ENCODE measurements at regions not wholly inside any gene's neighbourhood (a gene's known extent, or its start where the extent isn't known, plus 50 kb on each side); places are given as distances from the start of the nearest gene placed in this dataset.

DNA sequence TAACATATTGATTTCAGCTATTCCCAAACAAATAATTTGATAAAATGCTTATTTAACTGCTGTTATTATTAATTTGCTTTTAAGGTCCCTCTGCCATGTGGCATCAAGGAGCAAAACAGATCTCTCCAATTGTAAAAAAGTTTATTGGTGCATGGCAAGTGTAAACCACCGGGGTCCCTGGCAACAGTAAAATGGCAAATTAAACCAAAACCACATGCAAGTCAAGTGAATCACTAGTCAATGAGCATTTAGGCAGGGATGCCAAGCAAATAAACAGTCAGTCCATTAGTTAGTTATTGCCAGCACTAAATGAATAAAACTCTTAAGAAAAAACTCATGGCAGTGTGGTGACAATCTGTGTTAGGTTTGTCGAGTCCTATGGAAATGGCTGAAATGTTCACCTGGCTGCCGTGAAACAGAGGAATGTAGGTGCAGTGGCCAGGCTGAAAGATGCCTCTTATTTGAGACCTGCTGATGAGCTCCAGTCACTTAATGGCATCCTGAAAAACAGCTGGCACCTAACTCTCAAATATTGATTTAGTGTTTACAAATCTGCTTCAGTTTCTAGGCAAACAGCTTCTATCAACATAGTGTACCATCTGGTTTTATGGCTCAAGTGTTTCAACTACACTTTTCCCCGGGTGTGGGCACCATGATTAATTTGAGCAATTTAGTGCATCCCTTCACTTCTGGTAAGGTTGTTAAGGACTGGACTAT, 296.5 kb upstream of the ITGA1 start:
- DNase-seq (ENCODE audit: low read depth in 4 of 4, low spot score in 2 of 4), result no peak

DNA sequence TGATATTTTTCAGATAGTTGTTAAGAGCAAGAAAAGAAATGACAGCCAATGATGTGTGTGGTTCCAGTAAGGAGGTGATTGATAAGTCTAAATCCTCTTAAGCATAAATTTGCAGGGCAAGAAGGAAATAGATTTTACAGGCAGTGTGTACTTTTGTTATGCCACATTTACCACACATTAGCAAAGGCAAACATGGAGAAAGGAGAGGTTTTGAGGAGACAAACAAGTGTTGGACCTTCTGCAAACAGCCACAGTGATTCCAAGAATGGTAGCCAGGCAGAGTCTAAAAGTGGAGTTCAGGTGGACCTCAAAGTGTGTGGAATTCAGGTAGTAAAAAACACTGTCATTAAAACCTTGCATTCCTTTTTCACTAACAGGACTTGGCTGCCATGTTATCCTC, 295.9 kb upstream of the ITGA1 start:
- DNase-seq (ENCODE audit: low read depth in 4 of 4, low spot score in 2 of 4), result no peak

DNA sequence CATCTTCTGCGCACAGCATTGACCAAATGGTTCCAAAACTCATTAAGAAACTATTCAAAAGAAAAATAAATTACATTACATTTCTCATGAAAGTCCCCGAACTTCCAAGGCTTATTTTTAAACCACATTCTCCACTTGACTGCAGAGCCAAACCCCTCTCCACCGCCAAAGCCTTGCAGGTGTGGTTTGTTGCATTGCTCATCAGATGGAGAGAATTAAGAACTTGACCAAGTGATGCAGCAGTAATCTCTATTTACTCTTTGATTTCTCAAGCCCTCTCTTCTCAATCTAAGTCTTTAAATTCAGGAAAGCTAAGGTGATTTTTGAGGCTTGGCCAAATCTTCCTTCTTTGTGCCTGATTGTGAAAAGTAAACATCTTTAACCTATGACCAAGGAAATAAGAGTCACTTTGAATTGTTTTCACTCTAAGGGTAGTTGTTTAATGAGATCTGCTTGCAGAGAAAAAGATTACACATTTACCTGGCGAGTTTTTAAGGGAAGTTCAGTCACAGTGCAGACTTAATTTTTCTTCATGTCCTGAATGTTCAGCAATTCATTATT, 290.5 kb upstream of the ITGA1 start:
- no peak for DNase-seq (ENCODE audit: low read depth in 4 of 4, low spot score in 2 of 4)

DNA sequence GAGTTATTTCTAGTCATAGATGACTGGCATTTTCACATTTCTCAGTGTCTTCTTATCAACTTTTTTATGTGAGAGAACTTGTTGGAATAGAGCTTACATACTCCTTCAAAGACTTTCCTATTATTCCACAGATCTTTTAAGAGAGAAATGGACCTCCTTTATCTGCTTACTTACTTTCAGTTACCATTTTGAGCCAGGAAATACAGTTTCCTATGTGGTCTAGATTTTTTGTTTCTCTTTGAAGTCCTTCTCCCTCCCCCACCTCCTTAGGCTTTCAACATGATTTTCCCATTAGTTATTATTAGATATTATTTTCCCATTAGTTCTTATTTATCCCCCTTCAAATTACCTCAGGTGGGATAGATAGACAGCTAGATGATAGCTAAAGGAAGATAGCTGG, 289.1 kb upstream of the ITGA1 start:
- no peak for DNase-seq (ENCODE audit: low read depth in 4 of 4, low spot score in 2 of 4)

DNA sequence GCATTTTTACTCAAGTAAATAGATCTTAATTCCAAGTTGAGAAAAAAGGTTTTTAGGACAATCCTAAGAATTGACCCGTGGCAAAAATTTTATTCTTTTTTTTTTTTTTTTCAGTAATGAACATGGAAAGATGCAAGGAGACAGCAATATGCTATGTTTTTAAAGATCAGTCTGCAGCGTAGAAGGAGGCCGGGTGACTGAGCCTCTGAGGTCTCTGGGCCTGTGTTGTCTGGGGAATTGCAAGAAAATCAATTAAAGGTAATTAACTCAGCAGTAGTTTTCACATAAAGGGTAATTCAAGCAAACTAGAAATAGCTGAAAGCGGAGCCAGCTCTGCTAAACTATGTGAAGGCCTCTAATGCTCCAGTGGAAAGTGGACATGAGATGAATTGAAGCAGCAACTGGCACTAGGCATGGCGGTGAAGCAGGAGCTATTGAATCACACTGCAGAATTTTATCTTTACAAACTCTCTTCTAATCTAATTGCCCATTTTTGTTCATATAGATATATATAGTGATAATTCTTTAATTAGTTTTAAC, 285.2 kb upstream of the ITGA1 start:
- no peak for DNase-seq (ENCODE audit: low read depth in 4 of 4, low spot score in 2 of 4)

DNA sequence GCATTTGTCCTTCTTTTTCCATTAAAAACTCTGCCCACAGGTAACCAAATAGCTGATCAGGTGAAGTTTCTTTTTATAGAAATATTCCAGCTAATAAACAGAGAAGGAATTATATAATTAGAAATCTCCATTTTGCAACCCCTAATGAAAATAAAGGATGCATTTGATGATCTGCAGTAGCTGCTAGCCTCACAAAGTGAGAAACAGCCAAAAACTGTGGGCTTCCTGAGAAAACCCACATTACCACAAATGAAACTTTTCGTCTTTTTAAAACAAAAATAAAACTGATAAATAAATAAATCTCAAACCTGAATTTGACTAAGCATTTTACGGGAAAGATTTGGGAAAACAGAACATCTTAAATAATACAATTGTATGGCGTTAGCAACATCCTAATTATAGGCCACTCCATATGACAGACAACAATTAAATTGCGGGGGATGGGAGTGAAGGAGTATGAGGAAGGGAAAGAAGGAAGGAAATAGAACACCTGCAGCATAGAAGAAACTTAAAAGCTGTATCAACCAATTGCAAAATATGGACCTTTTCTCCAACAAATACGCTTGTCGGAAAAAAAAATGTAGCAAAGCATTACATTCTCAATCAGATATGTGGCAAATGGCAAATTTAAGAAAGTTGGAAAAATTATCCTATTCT, 283.0 kb upstream of the ITGA1 start:
- DNase-seq (ENCODE audit: low read depth in 4 of 4, low spot score in 2 of 4), result no peak

DNA sequence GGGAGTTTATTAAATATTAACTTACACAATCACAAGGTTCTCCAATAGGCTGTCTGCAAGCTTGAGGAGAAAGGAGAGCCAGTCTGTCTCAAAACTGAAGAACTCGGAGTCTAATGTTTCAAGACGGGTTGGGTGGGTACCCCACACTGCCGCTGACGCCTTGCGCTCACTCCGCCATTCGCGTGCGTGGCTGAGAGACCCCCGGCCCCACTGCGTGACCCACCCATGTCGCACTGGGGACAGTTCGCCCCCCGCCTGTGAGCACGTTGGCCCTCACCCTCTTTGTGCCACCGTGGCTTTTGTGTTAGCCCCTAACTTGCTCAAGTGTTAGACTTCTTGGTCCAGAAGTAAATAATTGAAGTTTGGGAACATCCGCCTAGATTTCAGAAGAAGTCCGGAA, 270.0 kb upstream of the ITGA1 start:
- DNase-seq (ENCODE audit: low read depth in 4 of 4, low spot score in 2 of 4), result no peak

DNA sequence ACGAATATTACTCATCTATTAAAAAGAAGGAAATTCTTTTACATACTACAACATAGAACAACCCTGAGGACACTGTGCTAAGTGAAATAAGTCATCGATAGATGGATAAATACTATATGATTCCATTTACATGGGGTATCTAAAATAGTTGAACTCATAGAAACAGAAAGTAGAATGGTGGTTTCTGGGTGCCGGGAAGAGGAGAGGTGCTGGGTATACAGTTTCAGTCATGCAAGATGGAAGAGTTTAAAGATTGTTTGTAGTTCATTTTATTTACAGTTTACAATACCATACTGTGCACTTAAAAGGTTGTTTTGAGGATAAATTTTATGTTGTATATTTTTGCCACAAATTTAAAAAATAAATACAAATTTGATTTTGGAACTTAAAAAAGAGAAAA, 267.5 kb upstream of the ITGA1 start:
- DNase-seq (ENCODE audit: low read depth in 4 of 4, low spot score in 2 of 4), result no peak

DNA sequence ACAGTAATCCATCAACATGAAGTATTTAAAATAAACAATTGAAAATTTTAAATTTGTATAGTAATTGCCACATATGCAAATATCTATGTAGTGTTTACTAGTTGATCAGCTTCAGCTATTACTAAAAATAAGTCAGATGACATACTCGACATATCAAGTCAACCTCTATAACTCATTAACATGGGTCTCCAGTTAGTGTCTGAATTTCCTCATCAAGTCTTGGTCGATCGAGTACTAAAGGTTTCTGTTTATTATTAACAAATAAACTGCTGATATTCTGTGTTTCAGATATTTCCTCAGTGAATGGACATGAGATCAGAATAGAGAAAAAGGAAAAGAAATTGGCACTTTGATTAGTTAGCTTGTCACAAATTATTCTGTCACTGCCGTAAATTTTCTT, 266.5 kb upstream of the ITGA1 start:
- DNase-seq (ENCODE audit: low read depth in 4 of 4, low spot score in 2 of 4), result no peak

DNA sequence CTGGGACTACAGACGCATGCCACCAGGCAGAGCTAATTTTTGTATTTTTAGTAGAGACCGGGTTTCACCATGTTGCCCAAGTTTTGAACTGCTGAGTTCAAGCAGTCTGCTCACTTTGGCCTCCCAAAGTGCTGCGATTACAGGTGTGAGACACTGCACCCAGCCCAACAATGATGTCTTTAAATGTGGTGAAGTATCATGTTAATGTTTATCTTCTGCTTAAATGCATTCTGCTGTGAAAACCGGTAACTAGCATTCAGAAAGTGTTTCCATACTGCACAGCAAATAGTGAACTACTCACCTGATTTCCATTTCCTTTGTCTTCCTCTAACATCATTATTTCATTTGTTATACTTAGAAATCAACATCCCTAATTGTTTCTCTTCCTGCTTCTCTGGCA, 264.0 kb upstream of the ITGA1 start:
- DNase-seq (ENCODE audit: low read depth in 4 of 4, low spot score in 2 of 4), result no peak

DNA sequence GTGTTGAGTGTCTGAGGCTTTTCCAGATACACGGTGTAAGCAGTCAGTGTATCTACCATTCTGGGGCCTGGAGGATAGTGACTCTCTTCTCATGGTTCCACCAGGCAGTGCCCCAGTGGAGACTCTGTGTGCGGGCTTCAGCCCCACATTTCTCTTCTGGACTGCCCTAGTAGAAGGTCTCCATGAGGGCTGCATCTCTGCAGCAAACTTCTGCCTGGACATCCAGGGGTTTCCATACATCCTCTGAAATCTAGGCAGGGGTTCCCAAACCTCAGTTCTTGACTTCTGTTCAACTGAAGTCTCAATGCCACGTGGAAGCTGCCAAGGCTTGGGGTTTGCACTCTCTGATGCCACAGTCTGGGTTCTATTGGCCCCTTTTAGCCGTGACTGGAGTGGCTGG, 256.6 kb upstream of the ITGA1 start:
- no peak for DNase-seq (ENCODE audit: low read depth in 4 of 4, low spot score in 2 of 4)

DNA sequence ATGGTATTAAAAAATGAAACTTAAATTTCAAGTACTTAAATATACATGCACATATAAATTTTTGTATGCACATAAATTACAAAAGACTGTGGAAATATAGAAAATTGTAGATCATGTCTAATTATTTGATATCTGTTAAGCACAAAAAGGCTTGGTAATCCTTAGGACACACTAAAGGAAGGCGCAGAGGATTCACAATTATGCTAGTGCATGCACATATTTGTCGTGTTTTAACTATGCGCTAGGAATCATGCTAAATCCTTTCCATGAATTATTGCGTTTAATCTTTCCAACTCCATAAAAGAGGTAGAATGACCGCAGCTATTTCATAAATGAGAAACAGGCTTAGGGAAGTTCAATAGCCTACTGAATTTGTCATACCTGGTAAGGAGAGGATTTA, 244.1 kb upstream of the ITGA1 start:
- DNase-seq (ENCODE audit: low read depth in 4 of 4, low spot score in 2 of 4), result no peak

DNA sequence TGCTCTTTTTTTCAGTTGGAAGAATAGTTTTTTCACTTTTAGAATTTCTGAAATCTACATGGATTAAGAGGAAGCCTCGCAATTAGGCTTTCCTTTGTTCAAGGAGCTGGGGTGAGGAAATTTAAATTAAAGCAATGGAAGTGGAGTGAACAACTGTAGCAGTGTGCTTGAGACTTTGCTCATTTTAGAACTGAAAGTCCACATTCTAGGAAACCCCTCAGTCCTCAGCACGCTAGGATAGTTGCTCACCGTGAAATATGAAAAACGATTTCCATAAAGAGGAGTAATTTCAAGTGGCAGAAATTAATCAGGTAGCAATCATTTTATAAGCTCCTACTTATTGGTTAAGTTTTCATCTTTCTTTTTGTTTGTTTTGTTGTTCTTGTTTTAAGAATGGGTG, 243.0 kb upstream of the ITGA1 start:
- no peak for DNase-seq (ENCODE audit: low read depth in 4 of 4, low spot score in 2 of 4)

DNA sequence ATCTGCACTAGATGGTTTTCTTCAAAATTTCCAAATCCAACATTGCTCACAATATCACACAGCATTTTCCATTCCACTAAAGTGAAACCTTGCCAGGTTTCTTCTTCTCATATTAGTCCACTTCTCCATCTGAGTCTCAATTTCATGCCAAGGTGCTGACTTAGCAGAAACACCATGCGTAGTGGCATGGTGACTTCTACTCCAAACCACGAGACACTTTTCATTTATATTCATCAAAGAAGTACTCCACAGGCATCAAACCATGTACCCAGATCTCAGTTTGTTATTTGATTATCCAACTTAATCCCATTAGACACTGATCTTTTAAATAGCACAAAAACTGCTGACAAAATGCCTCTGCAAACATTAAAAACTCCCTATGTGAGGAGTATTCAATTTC, 233.4 kb upstream of the ITGA1 start:
- no peak for DNase-seq (ENCODE audit: low read depth in 4 of 4, low spot score in 2 of 4)

DNA sequence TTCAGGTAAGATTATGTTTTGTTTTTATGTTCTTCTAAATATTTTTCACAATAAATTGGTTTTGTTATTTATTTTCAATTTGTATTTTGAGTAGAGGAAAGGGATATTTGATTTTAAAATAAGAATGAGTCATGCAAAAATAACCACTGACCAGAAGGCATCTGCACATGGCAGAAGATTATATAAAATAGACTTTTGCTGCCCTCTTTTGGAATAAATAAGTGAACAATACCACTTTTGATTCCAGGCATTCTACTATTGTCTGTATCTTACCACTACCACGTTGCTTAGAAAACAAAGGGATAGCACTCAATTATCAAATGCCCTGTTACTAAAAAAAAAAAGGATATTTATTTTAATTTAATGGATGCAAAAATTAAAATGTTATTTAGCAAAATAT, 227.3 kb upstream of the ITGA1 start:
- no peak for DNase-seq (ENCODE audit: low read depth in 4 of 4, low spot score in 2 of 4)

DNA sequence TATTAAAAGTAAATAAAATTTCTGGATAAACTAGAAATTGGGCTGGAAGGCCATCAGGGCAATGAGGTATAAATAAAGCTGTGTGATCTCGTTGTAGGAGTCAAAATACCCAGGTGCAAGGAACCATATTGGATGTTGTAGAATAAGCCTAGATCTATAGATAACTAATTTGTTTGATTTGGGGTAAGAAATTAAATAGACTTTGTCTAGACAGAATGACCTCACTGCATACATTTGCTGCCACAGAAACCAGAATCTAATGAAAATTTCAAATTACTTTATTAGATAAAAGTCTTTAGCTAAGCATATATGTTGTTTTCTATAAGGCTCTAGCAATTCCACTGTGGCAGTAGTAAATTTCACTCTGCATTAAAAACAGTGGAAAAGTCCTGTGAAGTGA, 225.2 kb upstream of the ITGA1 start:
- no peak for DNase-seq (ENCODE audit: low read depth in 4 of 4, low spot score in 2 of 4)

DNA sequence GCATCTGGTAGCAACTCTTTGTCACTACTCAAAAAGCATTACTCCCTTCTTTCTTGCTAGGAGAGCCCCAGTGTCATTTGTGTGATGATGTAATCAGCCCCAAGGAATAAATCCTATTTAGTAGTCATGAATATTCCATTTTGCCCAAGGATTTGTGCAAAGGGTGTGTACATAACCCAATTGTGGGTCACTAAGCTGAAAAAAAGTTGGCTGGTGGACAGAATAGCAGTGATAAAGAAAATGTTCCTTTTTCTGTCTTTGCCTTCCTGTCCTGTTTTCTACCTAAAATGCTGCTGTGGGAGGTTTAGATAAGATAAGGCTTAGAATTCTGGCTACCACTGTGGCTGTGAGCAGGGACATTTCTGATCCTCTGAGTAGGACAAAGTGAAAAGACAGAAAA, 223.1 kb upstream of the ITGA1 start:
- no peak for DNase-seq (ENCODE audit: low read depth in 4 of 4, low spot score in 2 of 4)

DNA sequence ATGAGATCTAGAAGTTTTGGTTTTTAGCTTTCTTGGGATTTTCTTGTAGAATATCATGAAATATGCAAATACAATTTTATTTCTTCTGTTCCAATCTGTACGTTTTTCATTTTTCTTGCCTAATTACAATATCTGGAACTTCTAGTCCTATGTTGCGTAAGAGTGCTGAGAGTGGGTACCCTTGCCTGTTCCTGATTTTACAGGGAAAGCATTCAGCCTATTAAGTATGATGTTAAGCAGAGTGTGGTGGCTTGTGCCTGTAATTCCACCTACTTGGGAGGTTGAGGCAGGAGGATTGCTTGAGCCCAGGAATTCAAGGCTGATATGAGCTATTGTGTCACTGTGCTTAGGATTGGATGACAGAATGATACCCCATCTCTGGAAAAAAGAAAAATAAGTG, 210.2 kb upstream of the ITGA1 start:
- no peak for DNase-seq (ENCODE audit: low read depth in 4 of 4, low spot score in 2 of 4)

DNA sequence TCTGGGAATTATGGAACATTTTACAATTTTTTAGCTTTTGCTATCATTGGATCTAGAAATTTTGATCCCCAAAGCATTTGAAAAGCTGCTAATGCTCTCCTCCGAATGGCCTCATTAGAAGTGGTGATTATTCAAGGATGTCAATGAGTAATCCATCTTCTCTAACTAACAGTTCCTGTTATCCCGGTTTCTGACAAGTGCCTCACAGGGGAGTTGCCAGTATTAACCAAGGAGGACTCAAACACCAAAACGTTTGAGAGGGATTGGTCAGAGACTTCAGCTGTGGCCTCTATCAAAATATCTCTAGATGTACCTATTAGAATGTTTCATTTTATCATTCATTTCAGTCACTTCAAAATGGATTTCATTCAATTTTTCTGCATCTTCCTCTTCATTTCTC, 208.3 kb upstream of the ITGA1 start:
- DNase-seq (ENCODE audit: low read depth in 4 of 4, low spot score in 2 of 4), result no peak

DNA sequence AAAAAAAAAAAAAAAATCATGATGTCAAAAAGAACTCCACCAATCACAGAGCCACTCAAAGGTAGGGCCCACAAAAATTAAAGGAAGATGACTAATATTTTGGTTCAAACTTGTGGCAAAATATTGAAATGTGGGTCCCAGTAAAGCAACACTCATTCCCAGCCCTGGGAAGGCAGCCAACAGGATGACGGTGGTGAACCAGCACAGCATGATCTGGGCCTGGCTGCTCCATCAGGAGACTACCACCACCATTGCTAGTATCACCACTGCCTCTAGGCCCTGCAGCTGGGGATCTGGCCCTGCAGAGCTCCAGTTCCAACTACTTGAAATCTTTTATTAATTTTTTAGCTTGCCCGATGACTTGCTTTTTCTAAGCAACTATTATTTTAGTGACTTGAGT, 206.8 kb upstream of the ITGA1 start:
- no peak for DNase-seq (ENCODE audit: low read depth in 4 of 4, low spot score in 2 of 4)

DNA sequence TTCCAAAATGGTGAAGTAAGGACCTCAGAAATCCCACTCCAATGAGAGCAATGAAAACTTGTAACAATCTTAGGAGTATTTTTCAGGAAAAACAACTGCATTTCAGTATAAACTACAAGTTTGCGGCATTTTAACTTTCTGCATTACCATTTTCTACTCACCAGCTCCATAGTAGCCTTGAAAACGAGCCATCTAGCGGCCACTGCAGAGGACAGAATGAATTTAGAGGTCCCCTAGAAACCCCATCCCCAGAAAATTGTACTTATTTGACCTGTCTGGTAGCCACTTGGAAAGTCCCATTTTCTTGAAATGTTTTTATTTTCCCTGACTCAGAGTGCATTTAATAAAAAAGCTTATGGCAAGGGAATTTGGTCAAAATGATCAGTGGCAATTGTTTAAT, 205.4 kb upstream of the ITGA1 start:
- DNase-seq (ENCODE audit: low read depth in 4 of 4, low spot score in 2 of 4), result no peak

DNA sequence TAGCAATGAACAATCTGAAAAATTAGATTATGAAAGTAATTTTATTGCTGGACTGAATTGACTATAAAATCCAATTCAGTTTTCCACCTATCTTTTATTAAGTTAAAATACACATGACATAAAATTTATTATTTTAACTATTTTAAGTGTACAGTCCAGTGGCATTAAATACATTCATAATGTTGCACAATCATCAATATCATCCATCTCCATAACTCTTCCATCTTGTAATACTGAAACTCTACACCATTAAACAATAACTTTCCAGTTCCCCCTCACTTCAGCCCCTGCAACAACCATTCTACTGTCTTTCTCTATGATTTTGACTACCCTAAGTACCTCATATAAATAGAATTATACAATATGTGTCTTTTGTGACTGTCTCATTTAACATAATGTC, 200.6 kb upstream of the ITGA1 start:
- DNase-seq (ENCODE audit: low read depth in 4 of 4, low spot score in 2 of 4), result no peak
